HG02588 (cell line): ENCODE measurements at regions not wholly inside any gene's neighbourhood (a gene's known extent, or its start where the extent isn't known, plus 50 kb on each side); places are given as distances from the start of the nearest gene placed in this dataset.

Experiments
- ATAC-seq: cut with Tn5 transposase; IDR thresholded peaks from one replicate; pipeline ENCODE4 v1.9.1; 2021; ENCODE audit warnings: mild to moderate bottlenecking, moderate library complexity; ENCODE audit not compliant: unreplicated experiment

DNA sequence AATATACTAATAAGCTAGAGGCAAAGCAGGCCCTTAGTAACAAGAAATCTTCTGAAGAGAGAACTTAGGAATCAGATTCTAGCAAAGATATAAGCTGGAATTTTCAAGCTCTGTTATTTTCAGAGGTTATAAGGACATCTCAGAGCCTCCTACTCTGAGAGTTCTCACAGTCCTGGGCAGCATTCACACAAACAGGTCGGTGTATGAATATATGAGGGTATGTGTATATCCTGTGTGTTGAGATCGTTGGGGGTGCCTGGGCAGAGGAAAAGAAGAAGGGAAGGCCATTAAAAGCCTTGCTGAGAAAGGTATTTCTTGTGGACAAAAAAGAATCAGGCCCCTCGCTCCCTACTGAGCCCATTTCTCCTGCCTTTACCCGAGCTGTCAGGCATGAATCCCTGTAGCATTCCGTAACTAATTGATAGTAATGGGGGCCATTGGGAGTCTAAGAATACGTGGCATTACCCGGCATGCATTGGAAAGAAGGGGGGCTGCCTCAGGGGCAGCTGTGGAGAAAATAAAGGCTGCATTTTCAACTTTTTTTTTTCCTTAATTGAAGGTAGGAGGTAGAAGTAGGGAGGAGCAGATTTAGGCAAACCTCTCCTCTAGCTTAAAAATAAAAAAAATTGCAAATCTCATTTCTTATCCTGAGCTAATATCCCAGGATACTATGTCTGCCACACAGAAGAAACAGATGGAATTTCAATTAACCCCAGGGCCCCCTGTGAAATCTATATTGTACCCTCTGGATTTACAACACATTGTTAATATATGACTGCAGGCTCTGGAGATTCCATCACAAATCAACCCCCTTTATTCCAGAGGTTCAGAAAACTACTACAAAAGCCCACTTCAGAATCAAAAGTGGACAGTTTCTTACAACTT, 103.8 kb downstream of the GTPBP8 start:
- ATAC-seq = no peak

DNA sequence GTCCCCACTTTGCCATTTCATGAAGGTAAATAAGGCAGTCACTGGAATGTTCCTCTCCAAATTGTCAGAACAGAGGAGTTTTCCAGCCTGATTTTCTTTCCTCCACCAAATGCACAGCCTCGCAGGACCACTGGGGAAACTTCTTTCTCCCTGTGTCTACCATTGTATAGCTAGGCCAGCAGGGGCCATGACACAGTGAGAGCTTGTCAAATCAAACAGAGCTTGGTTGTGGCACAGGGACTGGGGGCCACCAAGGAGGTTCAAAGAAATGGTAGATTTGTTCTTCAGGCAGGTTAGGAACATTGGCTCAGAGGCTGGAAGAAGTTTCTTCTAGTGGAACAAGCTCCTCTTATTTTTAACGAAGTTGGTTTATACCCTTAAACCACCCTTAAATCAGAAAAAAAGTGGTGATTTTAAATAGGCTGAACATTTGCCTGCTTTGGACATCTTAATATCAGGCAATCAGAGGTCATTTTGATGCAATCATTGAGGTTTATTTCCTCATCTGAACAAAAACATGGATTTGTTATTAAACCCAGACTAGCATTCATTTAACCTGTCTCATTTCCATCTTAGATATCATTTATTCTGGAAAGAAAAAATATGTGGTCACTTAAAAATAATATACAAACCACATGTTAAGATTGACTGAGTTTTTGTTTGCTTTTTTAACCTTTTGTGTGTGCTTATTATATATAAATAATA, 105.6 kb downstream of the GTPBP8 start:
- ATAC-seq = no peak

DNA sequence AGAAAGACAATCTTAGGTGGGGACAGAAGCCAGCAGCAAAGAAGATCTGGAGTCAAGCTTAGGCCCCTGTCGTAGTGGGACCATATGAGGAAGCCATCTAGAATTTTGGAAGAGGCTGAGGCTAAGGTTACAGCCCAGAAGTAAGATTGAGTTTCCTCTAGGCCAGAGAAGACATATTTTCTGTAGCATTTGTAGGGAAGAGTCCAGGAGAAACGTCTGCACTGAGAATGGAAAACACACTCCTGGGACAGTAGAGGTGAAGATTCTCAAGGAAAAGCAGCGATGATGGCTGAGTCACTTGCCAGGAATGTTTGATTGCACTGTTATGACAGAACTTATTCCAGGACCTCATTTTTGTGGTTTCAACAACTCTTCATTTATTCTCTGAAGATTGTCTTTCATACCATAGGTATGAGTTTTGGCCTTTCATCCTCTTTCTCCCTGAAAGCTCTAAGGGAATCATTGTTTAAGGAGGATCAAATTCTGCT, 107.2 kb downstream of the GTPBP8 start:
- no peak for ATAC-seq

DNA sequence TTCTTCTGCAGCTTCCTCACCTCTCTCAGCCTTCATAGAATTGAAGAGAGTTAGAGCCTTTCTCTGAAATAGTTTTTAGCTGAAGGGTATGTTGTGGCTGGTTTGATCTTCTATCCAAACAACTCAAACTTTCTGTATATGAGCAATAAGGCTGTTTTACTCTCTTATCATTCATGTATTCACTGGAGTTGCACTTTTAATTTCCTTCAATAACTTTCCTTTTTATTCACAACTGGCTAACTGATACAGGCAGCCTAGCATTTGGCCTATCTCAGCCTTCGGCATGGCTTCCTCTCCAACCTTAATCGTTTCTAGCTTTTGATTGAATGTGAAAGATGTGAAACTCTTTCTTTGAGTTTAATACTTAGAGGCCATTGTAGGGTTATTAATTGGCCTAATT, 109.3 kb downstream of the GTPBP8 start:
- no peak for ATAC-seq

DNA sequence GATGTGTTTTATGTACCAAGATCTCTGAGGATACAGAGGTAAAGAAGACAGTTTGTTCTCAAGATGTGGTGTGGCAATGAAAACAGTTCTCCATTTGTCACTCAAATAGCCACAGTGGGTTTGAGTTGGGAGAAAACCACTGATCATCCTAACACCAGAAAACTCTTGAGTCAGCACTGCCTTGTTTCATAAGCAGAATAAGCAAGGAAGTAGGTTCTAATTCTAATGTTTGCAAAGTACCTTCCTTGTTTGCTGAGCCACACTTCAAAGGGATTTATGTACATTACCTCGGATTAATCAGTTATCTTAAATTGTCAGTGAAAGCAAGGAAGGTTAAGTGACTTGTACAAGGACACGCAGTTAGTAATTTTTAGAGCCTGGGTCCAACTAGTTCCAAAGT, 107.8 kb upstream of the BOC start:
- ATAC-seq = no peak

DNA sequence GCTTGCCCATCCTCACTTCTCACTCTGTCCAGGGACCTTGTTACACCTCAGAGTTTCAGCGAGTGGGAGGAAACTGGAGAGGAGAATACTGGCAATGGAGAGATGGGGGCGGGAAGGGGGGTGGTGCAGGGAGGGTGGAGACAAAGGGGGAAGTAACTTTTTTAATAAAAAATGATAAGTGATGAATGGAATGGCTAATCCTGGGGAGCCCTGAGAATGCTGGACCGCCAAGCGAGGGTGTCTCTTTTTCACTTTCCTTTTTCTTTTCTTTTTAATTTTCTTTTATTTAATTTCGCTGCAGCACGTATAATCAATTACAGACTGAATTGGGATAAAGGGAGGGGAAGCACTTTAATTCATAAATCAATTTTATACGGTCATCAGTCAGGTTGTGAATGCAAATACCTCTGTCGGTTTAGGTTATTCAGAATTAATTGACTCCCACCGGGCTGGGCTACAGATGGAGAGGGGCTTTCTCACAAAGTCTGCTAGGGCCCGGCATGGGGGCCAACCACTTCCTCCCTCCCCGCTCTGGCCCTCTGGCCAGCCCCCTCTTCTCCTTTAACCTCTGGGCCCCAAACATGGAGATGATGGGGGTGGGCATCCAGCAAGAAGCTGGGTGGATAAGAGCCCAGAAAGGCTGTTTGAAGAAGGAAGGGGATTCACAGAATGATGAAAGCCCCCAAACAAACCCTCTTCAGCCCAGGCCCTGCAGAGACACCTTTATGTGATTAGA, 106.8 kb upstream of the BOC start:
- ATAC-seq = no peak

DNA sequence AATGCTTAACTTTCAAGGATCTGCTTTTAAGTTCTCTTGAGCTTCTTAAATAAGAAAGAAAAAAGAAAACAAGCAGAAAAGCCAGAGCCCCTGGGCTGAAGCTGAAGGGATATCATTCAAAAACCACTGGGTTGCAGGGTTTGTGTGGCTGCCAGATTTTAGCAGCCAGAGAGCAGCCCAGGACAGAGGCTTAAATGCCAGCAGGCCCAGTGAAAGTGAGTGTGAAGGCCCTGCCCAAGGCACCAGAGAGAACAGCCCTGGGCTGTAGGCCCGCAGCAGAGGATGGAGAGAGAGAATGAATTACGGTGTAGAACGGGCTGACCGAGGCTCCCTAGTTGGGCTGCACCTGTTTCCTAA, 106.3 kb upstream of the BOC start:
- ATAC-seq = no peak

DNA sequence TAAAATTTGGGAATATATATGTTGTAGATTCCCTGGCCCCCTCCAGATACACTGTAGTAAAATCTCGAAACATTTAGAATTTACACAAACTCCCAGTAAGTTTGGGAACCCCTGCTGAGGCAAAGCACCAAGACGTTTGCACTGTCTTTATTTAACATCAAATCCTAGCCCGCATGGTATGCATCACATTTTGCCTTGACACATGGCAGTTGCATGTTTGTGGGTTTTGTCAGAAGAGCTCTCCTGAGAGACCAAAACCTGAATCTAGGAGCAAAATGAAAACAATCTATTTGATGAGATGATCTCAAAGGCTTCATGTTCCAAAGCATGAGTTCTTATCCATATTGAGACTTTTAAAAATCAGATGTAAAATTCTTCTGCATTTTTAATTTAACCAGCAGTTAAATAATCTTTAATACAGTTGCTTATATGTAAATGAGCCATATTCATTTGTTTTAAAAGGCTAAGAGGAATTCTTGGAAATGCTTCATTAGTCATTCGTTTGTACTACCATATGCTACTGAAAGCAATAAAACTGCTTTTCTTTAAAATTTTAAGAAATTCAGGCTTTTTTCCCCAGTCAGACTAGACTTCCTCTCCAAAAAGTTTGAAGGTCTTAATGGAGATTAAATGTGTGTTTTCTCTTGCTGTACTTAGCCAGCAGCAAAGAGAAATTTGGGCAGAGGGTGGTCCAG, 105.2 kb upstream of the BOC start:
- no peak for ATAC-seq

DNA sequence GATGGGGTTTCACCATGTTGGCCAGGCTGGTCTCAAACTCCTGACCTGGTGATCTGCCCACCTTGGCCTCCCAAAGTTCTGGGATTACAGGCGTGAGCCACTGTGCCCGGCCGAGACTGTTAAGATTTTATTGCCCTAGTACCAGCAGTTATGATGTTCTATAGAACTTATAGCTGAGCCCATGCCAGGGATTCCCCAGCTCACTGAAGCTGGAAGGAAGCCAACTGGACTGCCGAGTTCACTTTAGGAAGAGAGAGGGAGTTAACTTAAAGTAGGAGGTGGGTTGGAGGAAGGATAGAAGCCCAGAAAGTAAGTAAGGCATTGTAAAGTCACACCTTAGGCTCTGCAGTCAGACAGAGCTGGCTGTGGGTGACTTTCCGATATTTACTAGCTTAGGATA, 101.1 kb upstream of the BOC start:
- no peak for ATAC-seq

DNA sequence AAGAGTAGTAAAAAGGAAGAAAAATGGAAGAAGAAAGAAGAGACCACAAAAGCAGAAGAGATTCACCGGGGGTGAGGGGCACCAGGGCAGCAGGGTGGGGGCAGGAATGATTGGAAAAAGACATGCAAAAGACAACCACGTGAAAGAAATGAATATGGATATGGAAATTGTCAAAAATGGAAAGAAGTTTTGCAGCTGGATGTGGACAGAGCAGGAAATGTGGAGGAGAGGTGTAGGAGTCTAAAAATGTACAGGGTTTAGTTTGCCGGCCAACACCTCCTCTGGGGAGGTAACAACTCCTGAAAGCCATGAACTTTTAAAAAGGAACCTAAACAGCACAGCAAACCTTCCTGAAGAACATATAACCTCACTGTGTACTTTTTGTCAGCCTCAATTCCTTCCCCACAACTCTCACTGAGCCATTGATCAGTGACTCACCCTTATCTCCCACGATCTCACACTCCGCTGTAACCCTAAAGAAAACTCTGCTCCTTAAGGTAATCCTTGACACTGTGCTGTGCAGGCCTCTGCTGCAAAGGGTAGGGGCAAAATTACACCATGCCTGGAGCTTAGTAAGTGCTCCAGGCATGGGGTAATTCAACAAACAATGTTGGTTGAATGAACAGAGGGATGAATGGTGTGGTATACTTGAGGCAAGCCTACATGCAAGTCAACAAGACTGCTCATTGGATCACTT, 100.2 kb upstream of the BOC start:
- no peak for ATAC-seq

DNA sequence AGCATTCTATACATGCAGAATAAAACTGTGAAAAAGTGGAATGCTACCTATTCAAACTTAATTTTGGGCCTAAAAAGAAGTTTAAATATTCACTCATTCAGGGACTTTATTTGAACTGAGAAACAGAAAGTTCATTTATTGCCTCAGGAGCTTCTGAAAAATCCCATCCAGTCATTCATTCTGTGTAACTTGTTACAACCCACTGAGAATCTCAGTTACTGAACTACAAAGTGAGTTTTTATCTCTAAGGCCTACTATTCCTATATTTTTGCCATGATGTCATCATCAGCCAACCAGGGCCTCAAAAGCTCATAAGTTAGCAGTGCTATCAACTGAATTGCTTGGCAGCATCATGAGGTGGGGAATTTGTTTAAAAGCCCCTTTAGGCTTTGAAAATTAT, 98.0 kb upstream of the BOC start:
- no peak for ATAC-seq

DNA sequence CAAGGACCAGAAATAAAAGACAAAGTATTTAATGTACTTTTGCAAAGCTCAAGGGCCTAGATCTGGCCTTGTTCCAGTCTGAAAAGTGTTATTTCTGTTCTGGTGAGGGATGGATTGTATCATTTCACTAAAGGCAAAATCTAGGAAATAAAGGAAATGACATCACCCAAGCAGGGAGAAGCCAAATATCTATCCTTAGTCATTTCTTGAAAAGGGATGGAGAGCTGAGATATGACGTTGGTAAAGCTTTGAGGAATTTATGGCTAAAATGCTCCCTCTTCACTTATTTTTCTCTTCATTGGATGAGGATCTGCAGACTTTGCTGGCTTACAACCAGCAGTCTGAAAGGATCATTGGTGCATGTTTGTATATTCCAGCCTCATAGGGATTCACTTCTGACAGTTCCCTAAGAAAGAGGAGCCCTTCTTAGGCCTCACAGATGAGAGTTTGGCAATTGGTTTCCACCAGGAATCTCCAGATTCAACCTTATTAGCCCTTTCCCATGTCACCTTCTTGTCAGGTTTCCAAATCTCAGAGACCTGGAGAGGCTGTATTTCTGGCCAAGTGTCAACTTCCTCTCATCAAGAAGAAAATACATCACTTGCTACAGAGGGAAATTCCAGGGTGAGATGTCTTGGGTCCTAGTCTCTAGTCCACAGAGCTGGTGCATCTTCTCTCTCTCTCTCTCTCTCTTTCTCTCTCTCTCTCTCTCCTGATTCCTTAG, 93.7 kb upstream of the BOC start:
- ATAC-seq = no peak

DNA sequence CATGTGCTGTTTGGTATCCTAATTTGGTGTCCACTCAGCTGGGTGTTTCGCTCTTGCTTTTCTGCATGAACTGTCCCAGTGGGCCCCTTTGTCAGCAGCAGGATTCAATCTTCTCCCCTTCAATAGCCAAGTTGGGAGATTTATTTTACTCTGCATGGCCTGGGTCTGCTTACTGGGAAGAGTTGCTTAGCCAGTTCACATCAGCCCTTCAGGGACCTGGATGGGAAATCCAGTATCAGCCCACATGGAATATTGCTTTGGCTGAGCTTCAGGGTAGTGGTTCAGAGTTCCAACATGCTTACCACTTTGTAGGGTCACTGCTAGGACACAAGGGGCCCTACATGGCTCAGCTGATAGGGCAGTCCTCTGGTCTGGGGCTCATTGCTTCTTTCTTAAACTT, 93.0 kb upstream of the BOC start:
- ATAC-seq = no peak

DNA sequence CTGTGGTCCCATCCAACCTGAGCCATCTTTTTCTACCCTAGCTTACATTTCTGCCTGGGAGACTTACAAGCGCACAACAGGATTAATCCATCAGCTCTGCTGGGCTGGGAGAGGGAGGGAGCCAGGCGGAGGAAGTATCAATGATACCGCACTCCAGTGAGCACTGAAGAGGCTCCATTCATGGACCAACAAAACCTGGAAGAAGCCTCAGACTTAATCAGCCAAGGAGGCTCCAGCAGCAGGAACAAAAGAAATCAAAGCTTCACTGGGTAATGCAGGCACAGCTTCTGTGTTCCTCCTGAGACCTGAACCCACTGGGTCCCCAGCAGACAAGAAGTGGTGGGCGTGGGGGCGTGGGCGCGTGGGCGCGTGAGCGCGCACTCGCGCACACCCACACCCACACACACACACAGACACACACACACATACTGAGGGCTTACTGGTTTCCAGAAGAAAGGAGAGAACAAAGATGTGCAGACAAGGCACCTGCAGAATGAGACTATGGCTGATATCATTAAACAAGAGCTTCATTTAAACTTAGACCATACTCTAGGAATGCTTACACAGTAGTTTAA, 87.0 kb upstream of the BOC start:
- no peak for ATAC-seq

DNA sequence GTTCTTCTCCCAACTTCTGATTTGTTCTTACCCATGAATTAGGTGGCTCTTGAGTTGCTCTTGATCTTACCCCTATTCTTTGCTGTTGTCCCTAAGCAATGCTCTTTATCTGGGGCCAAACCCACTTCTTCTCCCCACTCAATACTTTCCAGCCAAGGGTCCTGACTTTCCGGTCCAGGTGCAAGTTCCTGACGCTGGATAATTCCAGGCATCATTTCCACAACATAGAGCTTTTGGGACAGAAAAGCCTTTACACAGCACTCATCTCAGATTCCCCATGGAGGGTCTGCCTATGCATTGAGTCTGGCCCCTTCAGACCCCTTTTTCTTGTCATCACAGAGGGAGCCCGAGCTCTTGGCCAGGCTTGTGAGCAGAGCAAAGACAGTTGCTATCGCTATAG, 85.4 kb upstream of the BOC start:
- ATAC-seq = no peak

DNA sequence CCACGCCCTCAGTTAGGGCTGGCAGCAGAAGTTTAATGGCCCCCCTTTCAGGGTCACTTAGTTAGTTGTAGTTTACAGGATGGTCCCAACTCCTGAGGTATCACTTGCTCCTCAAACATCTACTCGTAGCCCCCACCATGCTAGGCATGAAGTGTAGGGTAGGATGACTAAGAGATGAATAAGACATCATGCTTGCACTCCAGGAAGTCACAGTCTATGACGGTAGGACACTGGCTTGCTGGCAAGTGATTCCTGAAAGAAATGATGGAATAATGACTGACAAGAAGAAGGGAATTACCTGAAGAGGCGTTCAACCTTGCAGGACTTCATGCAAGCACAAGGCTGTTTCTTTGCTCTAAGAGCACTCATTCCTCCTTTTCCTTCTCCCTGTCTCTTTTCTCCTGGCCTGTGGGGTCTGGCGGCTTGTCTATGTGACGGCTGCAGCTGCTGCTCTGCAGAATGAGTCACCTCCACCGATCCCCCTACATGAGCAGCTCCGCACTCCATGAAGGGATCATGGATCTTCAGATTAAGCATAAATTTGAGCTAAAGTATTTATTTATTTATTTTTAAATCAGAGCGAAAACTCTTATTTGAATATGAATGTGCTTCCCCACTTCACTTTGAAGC, 82.9 kb upstream of the BOC start:
- no peak for ATAC-seq

DNA sequence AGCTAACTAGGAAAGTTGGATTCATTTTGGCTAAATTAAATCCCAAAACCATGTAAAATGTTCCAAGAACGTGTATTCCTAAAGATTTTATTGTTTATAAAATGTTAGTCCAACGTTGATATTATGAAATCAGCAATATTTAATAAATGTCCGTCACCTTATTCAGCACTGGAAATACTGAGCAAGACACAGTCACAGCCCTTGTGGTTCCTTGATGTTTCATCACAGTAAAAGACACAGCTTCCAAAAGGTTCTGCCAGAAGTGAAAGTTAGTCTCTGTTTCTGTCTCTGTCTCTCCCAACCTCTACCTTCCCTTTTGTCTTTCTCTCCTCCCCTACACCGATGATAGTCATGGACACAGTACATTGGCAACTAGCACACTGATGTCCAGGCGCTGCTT, 82.2 kb upstream of the BOC start:
- no peak for ATAC-seq

DNA sequence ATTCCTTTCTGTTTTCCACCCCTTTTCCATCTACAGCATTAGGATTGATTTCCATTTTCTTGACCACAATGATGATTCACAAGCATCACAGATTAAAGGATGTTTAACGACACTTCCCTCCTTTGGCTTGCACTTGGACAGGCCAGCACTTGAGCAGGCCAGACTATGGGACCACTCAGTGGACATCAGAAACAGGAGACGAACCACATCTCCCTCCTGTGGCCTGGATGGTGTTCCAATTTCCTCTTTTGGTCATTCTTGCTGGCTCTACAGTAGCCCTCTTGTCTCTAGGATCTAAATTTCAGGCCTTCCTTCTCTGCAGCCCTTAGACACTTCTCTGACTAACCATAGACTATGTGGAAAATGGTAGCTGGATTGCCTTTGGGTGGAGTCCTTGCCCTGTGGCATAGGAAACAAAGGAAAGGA, 78.8 kb upstream of the BOC start:
- ATAC-seq = no peak

DNA sequence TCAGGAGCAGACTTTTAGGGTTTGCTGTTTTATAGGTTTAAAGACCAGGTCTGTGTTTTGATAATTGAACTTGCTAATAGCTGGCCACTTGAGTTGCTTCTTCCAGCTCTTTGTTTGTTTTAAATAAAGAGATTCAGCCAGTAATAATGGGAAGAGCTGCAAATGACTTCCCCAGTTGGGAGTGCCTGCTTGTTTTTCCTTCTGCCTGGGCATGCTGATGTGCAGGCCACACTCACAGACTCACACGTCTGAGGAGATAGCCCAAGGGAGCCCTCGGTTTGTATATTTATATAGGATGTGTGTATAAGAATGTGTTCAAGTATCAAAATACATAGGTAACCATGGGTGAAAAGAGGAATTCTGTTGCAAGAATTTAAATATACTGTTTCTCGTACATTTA, 78.2 kb upstream of the BOC start:
- no peak for ATAC-seq
